Gastrocnemius medialis (tissue), 4 donors: ENCODE measurements at regions not wholly inside any gene's neighbourhood (a gene's known extent, or its start where the extent isn't known, plus 50 kb on each side); places are given as distances from the start of the nearest gene placed in this dataset.

Source experiments
- ATAC-seq, 2 donors: fragments of 150-250 bp; one replicate each; pipeline ENCODE4 v1.9.1; 2016
- DNase-seq, 2 donors: peaks; one replicate each; pipeline ENCODE4 v3.0.0-alpha.2; 2019
- H3K27ac ChIP-seq, 4 donors: fragments of 200-600 bp; sonication (generic); 1 replicate in 1 of 4; 2 replicates in 3 of 4; pipeline ENCODE4 v1.5.1; 2016 to 2018; ENCODE audit warnings: mild to moderate bottlenecking in 2 of 4, moderate library complexity in 1 of 4
- H3K27me3 ChIP-seq, 3 donors: fragments of 200-600 bp; sonication (generic) in 2 of 3; 1 replicate in 1 of 3; 2 replicates in 2 of 3; pipeline versions ENCODE4 v1.5.1 to v1.6.0; 2016 to 2019; ENCODE audit warnings: mild to moderate bottlenecking in 1 of 3, moderate library complexity in 1 of 3
- H3K36me3 ChIP-seq, 2 donors: fragments of 200-600 bp; sonication (generic) in 1 of 2; one replicate each; pipeline ENCODE4 v1.5.1; 2017 to 2018
- H3K4me1 ChIP-seq, 2 donors: fragments of 200-600 bp; sonication (generic) in 1 of 2; one replicate each; pipeline ENCODE4 v1.5.1; 2016 to 2017; ENCODE audit warnings: mild to moderate bottlenecking in 2 of 2
- H3K4me3 ChIP-seq, 4 donors: fragments of 200-600 bp; sonication (generic) in 3 of 4; 1 replicate in 1 of 4; 2 replicates in 3 of 4; pipeline ENCODE4 v1.5.1; 2016 to 2019; ENCODE audit warnings: mild to moderate bottlenecking in 2 of 4
- H3K9me3 ChIP-seq, 3 donors: fragments of 200-600 bp; sonication (generic) in 2 of 3; 1 replicate in 1 of 3; 2 replicates in 2 of 3; pipeline ENCODE4 v1.5.1; 2016 to 2019
- CTCF ChIP-seq, 5 experiments: fragments of 450-650 bp in 3 of 5; fragments of 200-600 bp in 2 of 5; sonication (generic) in 2 of 5; IDR thresholded peaks in 4 of 5; conservative IDR thresholded peaks in 1 of 5; 1 replicate in 4 of 5; 2 replicates in 1 of 5; pipeline ENCODE4 v1.5.1; 2016 to 2019; ENCODE audit warnings: antibody characterized with exemption in 5 of 5, mild to moderate bottlenecking in 3 of 5, moderate library complexity in 3 of 5
- POLR2A ChIP-seq, 2 donors: fragments of 450-650 bp; IDR thresholded peaks; one replicate each; pipeline ENCODE4 v1.6.1; 2017; ENCODE audit warnings: antibody characterized with exemption in 2 of 2, mild to moderate bottlenecking in 2 of 2, moderate library complexity in 2 of 2
- in situ Hi-C, 4 donors: fragments of 200-750 bp; cut with MboI; loops; one replicate each; pipeline versions ENCODE4 v1.15.0 to v1.8.0; 2017; ENCODE audit warnings: low sequenced_read_pairs in 4 of 4
- intact Hi-C: fragments of 100-400 bp; cut with DNase I; formaldehyde crosslinking; loops from one replicate; pipeline ENCODE4 v1.15.1; 2023; ENCODE audit warnings: low total_unique reads

GRCh38 chr13:31037874-31038500 lies 105.5 kb downstream of the TEX26 start:
- in situ Hi-C loops: loop anchor here in 3 of 4 donors (25.0 kb wide), 1 partner anchor 901 kb away; no protein-coding TSS in a partner anchor
- Histone ChIP-seq H3K9me3 (no peaks in the 10 kb centered on the region), H3K4me3 (no peak overlapping the region), H3K36me3 (no peaks in the 10 kb centered on the region), H3K27ac (no peak overlapping the region), H3K4me1 (no peaks in the 10 kb centered on the region), H3K27me3 (peaks cover 0 to 9% (median 6%) of the 10 kb centered on the region in 3 donors)
- TF ChIP-seq CTCF (IDR thresholded peaks at IDR 0.05 in 4 of 5, conservative IDR thresholded peaks at IDR 0.05 in 1 of 5) (no peak), POLR2A (IDR thresholded peaks at IDR 0.05) (no peak)
- DNase-seq (no peak), ATAC-seq (no peak)
- intact Hi-C loops: no loop called here

- no peak for TF ChIP-seq CTCF (IDR thresholded peaks at IDR 0.05 in 4 of 5, conservative IDR thresholded peaks at IDR 0.05 in 1 of 5)
- TF ChIP-seq POLR2A (IDR thresholded peaks at IDR 0.05): no peak
- intact Hi-C loops (no loop called here), in situ Hi-C loops (loop anchor here in 3 of 4 donors (25.0 kb wide), 1 partner anchor 900 kb away; no protein-coding TSS in a partner anchor)
- DNase-seq (no peak), ATAC-seq (no peak)
- H3K36me3 ChIP-seq: no peaks in the 10 kb centered on the region
- H3K9me3 ChIP-seq: no peaks in the 10 kb centered on the region
- H3K4me3 ChIP-seq: no peak overlapping the region
- H3K4me1 ChIP-seq: no peaks in the 10 kb centered on the region
- peaks cover 0 to 9% (median 6%) of the 10 kb centered on the region in 3 donors for H3K27me3 ChIP-seq
- H3K27ac ChIP-seq: no peak overlapping the region
Measured at GRCh38 chr13:31036731-31037695, 104.6 kb downstream of the TEX26 start.

GRCh38 chr13:31035185-31035965 lies 102.9 kb downstream of the TEX26 start:
- H3K27me3 ChIP-seq: peaks cover 0 to 9% (median 6%) of the 10 kb centered on the region in 3 donors
- no peaks in the 10 kb centered on the region for H3K4me1 ChIP-seq
- TF ChIP-seq POLR2A (IDR thresholded peaks at IDR 0.05) (no peak), CTCF (IDR thresholded peaks at IDR 0.05 in 4 of 5, conservative IDR thresholded peaks at IDR 0.05 in 1 of 5) (no peak)
- ATAC-seq: no peak
- H3K27ac ChIP-seq: no peak overlapping the region
- in situ Hi-C loops: loop anchor here in 3 of 4 donors (25.0 kb wide), 1 partner anchor 898 kb away; no protein-coding TSS in a partner anchor
- H3K36me3 ChIP-seq: no peaks in the 10 kb centered on the region
- intact Hi-C loops: no loop called here
- no peak for DNase-seq
- no peaks in the 10 kb centered on the region for H3K9me3 ChIP-seq
- H3K4me3 ChIP-seq: no peak overlapping the region

GRCh38 chr13:31032528-31033113 lies 100.2 kb downstream of the TEX26 start:
- intact Hi-C loops: no loop called here
- ATAC-seq: no peak
- in situ Hi-C loops: loop anchor here in 3 of 4 donors (25.0 kb wide), 1 partner anchor 895 kb away; no protein-coding TSS in a partner anchor
- H3K9me3 ChIP-seq: no peaks in the 10 kb centered on the region
- DNase-seq: no peak
- H3K27ac ChIP-seq: no peak overlapping the region
- no peaks in the 10 kb centered on the region for H3K36me3 ChIP-seq
- no peak overlapping the region for H3K4me3 ChIP-seq
- TF ChIP-seq POLR2A (IDR thresholded peaks at IDR 0.05): no peak
- TF ChIP-seq CTCF (IDR thresholded peaks at IDR 0.05 in 4 of 5, conservative IDR thresholded peaks at IDR 0.05 in 1 of 5): no peak
- H3K4me1 ChIP-seq: no peaks in the 10 kb centered on the region
- peaks cover 0 to 9% (median 6%) of the 10 kb centered on the region in 3 donors for H3K27me3 ChIP-seq
